ENCODE measurements at regions not wholly inside any gene's neighbourhood (a gene's known extent, or its start where the extent isn't known, plus 50 kb on each side); places are given as distances from the start of the nearest gene placed in this dataset.
"Not testable (repeated sequence)": the region's sequence is repeated elsewhere in the genome, so short reads cannot be mapped to it uniquely, and the experiment has no call there.

GRCh38 chr19:14328406-14328805 is 52.8 kb upstream of the ADGRE5 start:
- ATAC-seq = no peak

- not testable (repeated sequence) for ATAC-seq
Observed at GRCh38 chr19:14327061-14327460, 54.2 kb upstream of the ADGRE5 start.

- no peak for ATAC-seq
Observed at GRCh38 chr19:14325863-14326262, 55.4 kb upstream of the ADGRE5 start.

GRCh38 chr19:14325134-14325533 is 56.1 kb upstream of the ADGRE5 start:
- ATAC-seq = no peak

DNA sequence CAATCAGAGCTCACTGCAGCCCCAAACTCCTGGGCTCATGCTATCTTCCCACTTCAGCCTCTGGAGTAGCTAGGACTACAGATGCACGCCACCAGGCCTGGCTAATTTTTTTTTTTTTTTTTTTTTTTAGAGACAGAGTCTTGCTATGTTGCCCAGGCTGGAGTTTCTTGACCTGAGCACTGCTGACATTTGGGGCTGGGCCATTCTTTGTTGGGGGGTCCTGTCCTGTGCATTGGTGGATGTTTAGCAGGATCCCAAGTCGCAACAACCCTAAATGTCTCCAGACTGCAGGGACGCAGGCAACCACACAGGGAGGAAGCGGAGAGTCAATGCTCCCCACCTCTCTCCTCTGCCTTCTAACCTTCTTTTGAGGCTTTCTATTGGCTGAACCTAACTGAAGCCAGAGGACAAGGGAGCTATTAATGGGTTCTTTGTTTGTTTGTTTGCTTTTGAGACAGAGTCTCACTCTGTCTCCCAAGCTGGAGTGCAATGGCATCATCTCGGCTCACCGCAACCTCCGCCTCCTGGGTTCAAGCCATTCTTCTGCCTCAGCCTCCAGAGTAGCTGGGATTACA is 58.3 kb upstream of the ADGRE5 start:
- no peak for ATAC-seq

GRCh38 chr19:14320253-14320652 is 61.0 kb upstream of the ADGRE5 start:
- no peak for ATAC-seq

- ATAC-seq = not testable (repeated sequence)
Observed at GRCh38 chr19:14319720-14320119, 61.5 kb upstream of the ADGRE5 start.

GRCh38 chr19:14318873-14319272 is 62.4 kb upstream of the ADGRE5 start:
- no peak for ATAC-seq

DNA sequence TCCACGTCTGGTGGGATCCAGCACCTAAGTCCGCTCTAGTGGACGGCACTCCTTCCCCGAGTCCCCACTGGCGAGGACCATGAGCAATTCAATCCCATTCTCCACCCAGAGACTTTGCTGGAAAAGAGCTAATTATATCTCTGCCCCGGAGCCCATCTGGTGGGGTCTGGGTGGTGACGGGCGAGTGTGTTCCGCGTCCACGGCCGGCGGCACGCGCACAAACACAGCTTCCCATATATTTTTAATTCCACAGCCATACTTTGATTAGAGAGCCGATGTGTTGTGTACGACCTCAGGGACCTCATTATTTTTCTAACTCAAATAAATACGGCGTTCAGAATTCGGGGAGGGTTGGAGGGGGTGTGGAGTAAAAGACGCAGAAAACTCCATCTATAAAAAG is 64.1 kb upstream of the ADGRE5 start:
- ATAC-seq = no peak

DNA sequence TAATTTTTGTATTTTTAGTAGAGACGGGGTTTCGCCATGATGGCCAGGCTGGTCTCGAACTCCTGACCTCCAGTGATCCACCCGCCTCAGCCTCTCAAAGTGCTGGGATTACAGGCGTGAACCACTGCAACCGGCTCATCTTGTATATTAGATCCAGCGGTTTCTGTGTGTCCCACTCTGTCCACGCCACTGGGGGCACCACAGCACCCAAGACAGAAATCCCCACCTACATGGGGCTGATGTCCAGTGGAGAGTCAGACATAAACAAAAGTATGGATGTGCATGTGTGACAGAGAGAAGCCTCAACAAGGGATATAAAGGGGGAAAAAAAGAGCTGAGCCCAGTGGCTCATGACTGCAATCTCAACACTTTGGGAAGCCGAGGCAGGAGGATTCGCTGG is 65.8 kb upstream of the ADGRE5 start:
- ATAC-seq = no peak

GRCh38 chr19:14310055-14310454 is 71.2 kb upstream of the ADGRE5 start:
- ATAC-seq = no peak

GRCh38 chr19:14305706-14306105 is 75.5 kb upstream of the ADGRE5 start:
- ATAC-seq = no peak

- no peak for ATAC-seq
Observed at GRCh38 chr19:14301150-14301549, 80.1 kb upstream of the ADGRE5 start.

- ATAC-seq = no peak
Observed at GRCh38 chr19:14300303-14300702, 80.9 kb upstream of the ADGRE5 start.

DNA sequence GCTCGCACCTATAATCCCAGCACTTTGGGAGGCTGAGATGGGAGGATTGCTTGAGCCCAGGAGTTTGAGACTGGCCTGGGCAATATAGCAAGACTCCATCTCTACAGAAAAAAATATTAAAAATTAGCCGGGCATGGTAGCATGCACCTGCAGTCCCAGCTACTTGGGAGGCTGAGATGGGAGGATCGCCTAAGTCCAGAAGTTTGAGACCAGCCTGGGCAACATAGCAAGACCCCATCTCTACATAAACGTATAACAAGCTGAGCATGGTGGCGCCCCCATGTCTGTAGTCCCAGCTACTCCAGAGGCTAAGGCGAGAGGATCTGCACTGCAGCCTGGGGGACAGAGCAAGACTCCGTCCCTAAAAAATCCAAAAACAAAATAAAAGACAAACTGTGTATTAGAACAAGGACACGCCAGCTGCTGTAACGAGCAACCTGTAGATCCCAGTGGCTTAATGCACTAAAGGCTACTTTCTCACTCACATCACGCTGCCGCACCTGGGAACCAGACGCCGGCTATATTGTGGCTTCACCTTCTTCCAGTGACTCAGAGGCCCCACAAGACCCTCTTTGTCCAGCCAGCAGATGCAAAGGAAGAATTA is 81.9 kb upstream of the ADGRE5 start:
- not testable (repeated sequence) for ATAC-seq

DNA sequence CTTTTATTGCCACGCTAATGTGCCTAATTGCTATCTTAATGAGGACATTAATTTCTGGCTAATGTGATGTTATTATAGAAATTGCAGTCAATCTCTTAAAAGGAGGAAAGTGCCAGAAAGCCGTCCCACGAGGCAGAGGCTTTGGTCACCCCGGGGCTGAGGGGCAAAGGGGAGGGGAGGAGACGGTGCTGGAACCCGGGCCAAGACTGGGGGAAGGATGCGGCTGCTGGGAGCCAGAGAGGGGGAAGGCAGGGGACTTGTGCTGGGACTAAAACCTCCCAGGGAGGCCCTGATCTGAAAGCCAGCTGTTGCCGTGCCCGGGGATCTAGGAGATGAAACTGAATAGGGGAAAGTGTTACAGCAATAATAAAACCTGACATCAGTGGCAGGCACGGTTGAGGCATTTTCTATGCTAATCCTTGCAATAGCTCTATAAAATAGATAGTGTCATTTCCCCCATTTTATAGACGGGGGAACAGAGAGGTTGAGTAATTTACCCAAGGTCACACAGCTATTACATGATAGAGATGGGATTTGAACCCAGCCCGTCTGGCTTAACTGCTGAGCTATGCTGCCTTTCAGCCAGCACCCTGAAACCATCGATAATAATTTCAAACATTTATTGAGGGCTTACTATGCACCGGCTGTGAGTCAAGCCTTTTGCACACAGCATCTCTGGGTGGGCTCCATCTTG is 83.2 kb upstream of the ADGRE5 start:
- ATAC-seq = not testable (repeated sequence)

GRCh38 chr19:14294974-14295373 is 86.3 kb upstream of the ADGRE5 start:
- ATAC-seq = peak; percentile 32

DNA sequence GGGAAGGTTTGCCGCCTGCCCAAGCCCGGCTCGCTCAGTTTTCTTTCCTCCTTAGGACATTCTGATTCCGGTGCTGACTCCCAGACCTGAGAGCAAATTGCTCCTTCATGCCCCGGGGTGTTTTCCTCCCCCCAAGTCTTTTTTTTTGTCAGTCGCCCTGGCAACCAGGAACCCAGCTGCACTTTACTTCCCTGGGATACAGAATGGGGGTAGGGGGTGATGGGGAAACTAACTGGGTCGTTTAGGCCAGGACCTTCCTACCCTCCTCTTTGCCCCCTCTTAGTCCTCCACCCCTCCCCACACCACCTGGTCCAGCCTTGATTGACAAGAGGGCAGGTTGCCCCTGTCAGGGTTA is 87.5 kb upstream of the ADGRE5 start:
- ATAC-seq = not testable (repeated sequence)

- ATAC-seq = not testable (repeated sequence)
Observed at GRCh38 chr19:14293101-14293815, 87.3 kb upstream of the ADGRL1 start.

DNA sequence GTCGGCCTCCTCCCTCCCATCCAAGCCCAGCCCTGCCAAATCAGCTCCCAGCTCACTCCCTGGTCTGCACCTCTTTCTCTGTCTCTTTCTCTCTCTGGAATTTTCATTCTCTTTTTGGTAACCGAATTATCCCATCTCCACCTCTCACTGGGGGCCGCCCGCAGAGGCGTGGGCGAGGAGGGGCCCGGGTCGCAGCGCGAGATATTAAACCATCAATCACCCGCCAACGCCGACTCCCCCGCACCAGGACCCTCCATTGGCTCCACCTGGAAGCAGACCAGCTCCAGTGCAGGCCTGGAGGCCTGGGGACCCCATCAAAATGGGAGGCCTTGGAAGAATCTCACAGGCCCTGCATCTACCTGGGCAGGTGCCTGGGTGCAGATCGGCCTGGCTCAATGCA is 83.8 kb upstream of the ADGRL1 start:
- not testable (repeated sequence) for ATAC-seq

DNA sequence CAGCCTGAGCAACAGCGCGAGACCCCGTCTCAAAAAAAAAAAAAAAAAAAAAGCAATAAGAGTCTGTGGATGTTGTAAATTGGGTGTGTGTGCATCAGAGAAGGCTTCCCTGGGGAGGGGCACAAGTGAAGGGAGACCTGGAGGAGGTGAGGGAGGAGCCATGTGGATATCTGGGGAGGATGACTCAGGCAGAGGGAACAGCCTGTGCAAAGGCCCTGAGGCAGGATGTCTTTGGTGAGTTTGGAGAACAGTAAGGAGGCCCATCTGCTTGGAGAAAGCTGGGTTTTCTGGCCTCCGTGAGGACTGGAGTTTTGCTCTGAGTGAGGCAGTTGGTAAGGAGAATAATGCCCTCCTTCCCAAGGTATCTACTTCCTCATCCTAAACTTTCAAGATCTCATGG is 81.9 kb upstream of the ADGRL1 start:
- ATAC-seq = not testable (repeated sequence)

- not testable (repeated sequence) for ATAC-seq
Observed at GRCh38 chr19:14286594-14286993, 80.6 kb upstream of the ADGRL1 start.

DNA sequence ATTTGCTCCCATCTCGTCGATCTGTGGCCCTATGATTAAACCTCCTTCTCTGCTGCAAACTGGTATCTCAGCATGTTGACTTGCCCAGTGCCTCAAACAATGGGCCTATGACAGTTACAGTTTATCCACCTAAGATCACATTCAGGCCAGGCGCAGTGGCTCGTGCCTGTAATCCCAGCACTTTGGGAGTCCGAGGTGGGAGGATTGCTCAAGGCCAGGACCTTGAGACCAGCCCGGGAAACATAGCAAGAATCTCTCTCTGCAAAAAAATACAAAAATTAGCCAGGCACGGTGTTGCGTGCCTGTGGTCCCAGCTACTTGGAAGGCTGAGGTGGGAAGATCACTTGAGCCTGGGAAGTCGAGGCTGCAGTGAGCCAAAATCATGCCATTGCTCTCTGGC is 79.8 kb upstream of the ADGRL1 start:
- not testable (repeated sequence) for ATAC-seq

All from esophagus mucosa (tissue), 1 donor.